ENCODE measurements at regions not wholly inside any gene's neighbourhood (a gene's known extent, or its start where the extent isn't known, plus 50 kb on each side); places are given as distances from the start of the nearest gene placed in this dataset.

DNA sequence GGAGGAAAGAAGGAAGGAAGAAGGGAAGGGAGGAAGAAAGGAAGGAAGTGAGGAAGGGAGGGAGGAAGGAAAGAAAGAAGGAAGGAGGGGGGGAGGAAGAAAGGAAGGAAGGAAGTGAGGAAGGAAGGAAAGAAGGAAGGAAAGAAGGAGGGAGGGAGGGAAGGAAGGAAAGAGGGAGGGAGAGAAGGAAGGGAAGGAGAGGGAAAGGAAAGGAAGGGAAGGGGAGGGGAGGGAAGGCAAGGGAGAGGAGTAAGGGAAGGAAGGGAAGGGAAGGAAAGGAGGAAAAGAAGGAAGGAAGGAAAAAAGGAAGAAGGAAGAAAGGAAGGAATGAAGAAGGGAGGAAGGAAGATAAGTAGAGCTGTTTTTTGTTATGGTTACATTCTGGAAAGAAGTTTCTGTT is 141.2 kb downstream of the LRRC3B start:
- no peak overlapping the region for H2BK20ac ChIP-seq (ENCODE audit: low read depth, low read length)
- H3K18ac ChIP-seq (ENCODE audit: low read depth, low read length): no peak overlapping the region
- H3K4ac ChIP-seq (ENCODE audit: low read depth, low read length): no peak overlapping the region
- dilution Hi-C loops (cut with HindIII; ENCODE audit: low sequenced_read_pairs, unreplicated experiment) (no loop called here), in situ Hi-C loops (cut with MboI; ENCODE audit: low sequenced_read_pairs) (no loop called here), intact Hi-C loops (cut with micrococcal nuclease) (no loop called here)
- no peak overlapping the region for H2AFZ ChIP-seq (replicated peaks; ENCODE audit: low read length, poor library complexity)
- no peak overlapping the region for H3K4me2 ChIP-seq (ENCODE audit: low read depth, low read length)
- H3K4me1 ChIP-seq (ENCODE audit: control insufficient read depth, insufficient read depth, low read length): no peaks in the 10 kb centered on the region
- H4K8ac ChIP-seq (ENCODE audit: low read depth in 2 of 2, low read length in 2 of 2): no peak overlapping the region
- no peak overlapping the region for H2AK9ac ChIP-seq (replicated peaks; ENCODE audit: low read depth, low read length, poor library complexity)
- TF ChIP-seq MAZ (IDR thresholded peaks at IDR 0.05; ENCODE audit: borderline replicate concordance, low read depth, low read length) (no peak), POLR2A (IDR thresholded peaks at IDR 0.05; ENCODE audit: low read depth, low read length) (no peak), MAFK (IDR thresholded peaks at IDR 0.05; ENCODE audit: low read depth, low read length) (no peak), CHD1 (IDR thresholded peaks at IDR 0.05; ENCODE audit: low read depth, low read length) (no peak), CEBPB (IDR thresholded peaks at IDR 0.05; ENCODE audit: low read depth, low read length) (no peak), RFX5 (IDR thresholded peaks at IDR 0.05; ENCODE audit: low read depth, low read length) (no peak), MXI1 (IDR thresholded peaks at IDR 0.05; ENCODE audit: borderline replicate concordance, low read depth, low read length) (no peak), RAD21 (IDR thresholded peaks at IDR 0.05; ENCODE audit: low read length) (no peak), RCOR1 (IDR thresholded peaks at IDR 0.05; ENCODE audit: insufficient replicate concordance, low read length) (no peak), NFE2L2 (IDR thresholded peaks at IDR 0.05; ENCODE audit: low read depth, low read length) (no peak), BHLHE40 (IDR thresholded peaks at IDR 0.05; ENCODE audit: low read depth, low read length) (no peak), FOS (IDR thresholded peaks at IDR 0.05; ENCODE audit: low read depth, low read length) (no peak)
- TF ChIP-seq, protein P1, sequence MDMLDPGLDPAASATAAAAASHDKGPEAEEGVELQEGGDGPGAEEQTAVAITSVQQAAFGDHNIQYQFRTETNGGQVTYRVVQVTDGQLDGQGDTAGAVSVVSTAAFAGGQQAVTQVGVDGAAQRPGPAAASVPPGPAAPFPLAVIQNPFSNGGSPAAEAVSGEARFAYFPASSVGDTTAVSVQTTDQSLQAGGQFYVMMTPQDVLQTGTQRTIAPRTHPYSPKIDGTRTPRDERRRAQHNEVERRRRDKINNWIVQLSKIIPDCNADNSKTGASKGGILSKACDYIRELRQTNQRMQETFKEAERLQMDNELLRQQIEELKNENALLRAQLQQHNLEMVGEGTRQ (IDR thresholded peaks at IDR 0.05; ENCODE audit: low read depth, low read length): no peak
- TF ChIP-seq, protein P2, sequence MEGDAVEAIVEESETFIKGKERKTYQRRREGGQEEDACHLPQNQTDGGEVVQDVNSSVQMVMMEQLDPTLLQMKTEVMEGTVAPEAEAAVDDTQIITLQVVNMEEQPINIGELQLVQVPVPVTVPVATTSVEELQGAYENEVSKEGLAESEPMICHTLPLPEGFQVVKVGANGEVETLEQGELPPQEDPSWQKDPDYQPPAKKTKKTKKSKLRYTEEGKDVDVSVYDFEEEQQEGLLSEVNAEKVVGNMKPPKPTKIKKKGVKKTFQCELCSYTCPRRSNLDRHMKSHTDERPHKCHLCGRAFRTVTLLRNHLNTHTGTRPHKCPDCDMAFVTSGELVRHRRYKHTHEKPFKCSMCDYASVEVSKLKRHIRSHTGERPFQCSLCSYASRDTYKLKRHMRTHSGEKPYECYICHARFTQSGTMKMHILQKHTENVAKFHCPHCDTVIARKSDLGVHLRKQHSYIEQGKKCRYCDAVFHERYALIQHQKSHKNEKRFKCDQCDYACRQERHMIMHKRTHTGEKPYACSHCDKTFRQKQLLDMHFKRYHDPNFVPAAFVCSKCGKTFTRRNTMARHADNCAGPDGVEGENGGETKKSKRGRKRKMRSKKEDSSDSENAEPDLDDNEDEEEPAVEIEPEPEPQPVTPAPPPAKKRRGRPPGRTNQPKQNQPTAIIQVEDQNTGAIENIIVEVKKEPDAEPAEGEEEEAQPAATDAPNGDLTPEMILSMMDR (conservative IDR thresholded peaks at IDR 0.05; ENCODE audit: low read depth, low read length): no peak
- no peaks in the 10 kb centered on the region for H3K27me3 ChIP-seq (ENCODE audit: control insufficient read depth, insufficient read depth, low read length)
- no peak overlapping the region for H4K5ac ChIP-seq (ENCODE audit: low read depth, low read length)
- H3K9ac ChIP-seq (ENCODE audit: low read depth, low read length): no peak overlapping the region
- no peak overlapping the region for H2BK15ac ChIP-seq (ENCODE audit: low read depth, low read length)
- H3K9me3 ChIP-seq (ENCODE audit: control insufficient read depth, insufficient read depth, low read length): peaks cover 3% of the 10 kb centered on the region; the same call in 1 of the 2 replicates
- H3K4me3 ChIP-seq (ENCODE audit: insufficient read depth, low read depth, low read length): no peak overlapping the region
- H3K27ac ChIP-seq (ENCODE audit: insufficient read depth, low read length): no peak overlapping the region
- H2BK120ac ChIP-seq (ENCODE audit: low read depth, low read length): no peak overlapping the region
- no peak overlapping the region for H2AK5ac ChIP-seq (ENCODE audit: low read depth, low read length)
- ChIA-PET POLR2A (ENCODE audit: unreplicated experiment) (no interaction called here), CTCF (no interaction called here)
- no TSS peak for BruUV-seq (replicated peaks)
- H3K14ac ChIP-seq (replicated peaks; ENCODE audit: low read depth, low read length): no peak overlapping the region
- no peak overlapping the region for H3K56ac ChIP-seq (ENCODE audit: extremely low read depth, insufficient read depth, low read length)
- H3K9me1 ChIP-seq (ENCODE audit: insufficient read depth, low read length): no peaks in the 10 kb centered on the region
- H3K23ac ChIP-seq (ENCODE audit: low read depth, low read length): no peak overlapping the region
- no peaks in the 10 kb centered on the region for H4K20me1 ChIP-seq (ENCODE audit: insufficient read depth, low read length)
- H3K79me1 ChIP-seq (ENCODE audit: low read depth in 1 of 2, low read length in 2 of 2): no peaks in the 10 kb centered on the region
- H3K36me3 ChIP-seq (ENCODE audit: control insufficient read depth, insufficient read depth, low read length): no peaks in the 10 kb centered on the region
- H4K91ac ChIP-seq (ENCODE audit: insufficient read depth, low read depth, low read length): no peak overlapping the region
- DNase-seq: no peak
- ATAC-seq (ENCODE audit: low read depth): no peak
- no peak overlapping the region for H2BK5ac ChIP-seq (ENCODE audit: low read depth, low read length, poor library complexity, severe bottlenecking)

Data from IMR-90 (cell line).